Endothelial cell of umbilical vein (primary cell): ENCODE measurements at regions not wholly inside any gene's neighbourhood (a gene's known extent, or its start where the extent isn't known, plus 50 kb on each side); places are given as distances from the start of the nearest gene placed in this dataset.

Source experiments
- BruUV-seq: library from RNA; stranded (reverse); fragments of 400-500 nt; replicated peaks from 2 replicates; lab custom pipeline; 2021; lab: Mats Ljungman, UMichigan
- CTCF ChIA-PET: fragments of 300-600, 350-600 bp; sonication (Branson Sonifier 250); formaldehyde crosslinking; loops from one replicate; lab custom pipeline; 2021; ENCODE audit warnings: antibody characterized with exemption, inconsistent platforms; lab: Charles Lee
- POLR2A ChIA-PET: fragments of 300-600, 350-600 bp; sonication (Branson Sonifier 250); formaldehyde crosslinking; loops from one replicate; lab custom pipeline; 2021; ENCODE audit warnings: antibody characterized with exemption, inconsistent platforms; lab: Charles Lee
- DNase-seq: peaks from one replicate; pipeline ENCODE4 v3.0.0-alpha.2; 2011; ENCODE audit warnings: low read depth, low spot score
- FAIRE-seq: peaks from 2 replicates; lab custom pipeline; 2011; peaks lifted over from hg19 to GRCh38; lab: Jason Lieb, UNC
- H2AFZ ChIP-seq: 2 replicates; pipeline ENCODE4 v1.6.0; 2012; ENCODE audit warnings: low read depth, low read length, control low read depth, inconsistent platforms
- H3K27ac ChIP-seq: 2 replicates; pipeline ENCODE4 v1.5.1; 2011; ENCODE audit warnings: low read depth, mild to moderate bottlenecking, control low read depth, low read length, moderate library complexity; ENCODE audit not compliant: insufficient read depth
- H3K27me3 ChIP-seq, 2 experiments: 2 replicates each; pipeline versions ENCODE4 v1.6.0 to v1.6.1; 2011; ENCODE audit warnings: low read length in 2 of 2, mixed read lengths in 1 of 2; ENCODE audit not compliant: control insufficient read depth in 2 of 2, insufficient read depth in 2 of 2
- H3K36me3 ChIP-seq, 2 experiments: 2 replicates in 1 of 2; 3 replicates in 1 of 2; pipeline ENCODE4 v1.5.1; 2011; ENCODE audit warnings: low read length in 2 of 2, mild to moderate bottlenecking in 1 of 2, moderate library complexity in 1 of 2; ENCODE audit not compliant: control insufficient read depth in 2 of 2, insufficient read depth in 2 of 2; ENCODE audit errors: extremely low read depth in 1 of 2
- H3K4me1 ChIP-seq: 3 replicates; pipeline ENCODE4 v1.5.1; 2011; ENCODE audit warnings: mild to moderate bottlenecking, low read length; ENCODE audit not compliant: control insufficient read depth, insufficient read depth; ENCODE audit errors: extremely low read depth
- H3K4me2 ChIP-seq: 2 replicates; pipeline ENCODE4 v1.6.1; 2011; ENCODE audit warnings: low read length, control low read depth, mixed read lengths; ENCODE audit not compliant: insufficient read depth
- H3K4me3 ChIP-seq, 3 experiments: fragments of 200-600 bp in 1 of 3; sonication (generic), shearing (Covaris generic) in 1 of 3; replicated peaks in 1 of 3; 2 replicates each; pipeline ENCODE4 v1.5.1; 2011 to 2016; ENCODE audit warnings: control low read depth in 3 of 3, low read length in 3 of 3, mild to moderate bottlenecking in 2 of 3, inconsistent platforms in 1 of 3, low read depth in 1 of 3, moderate library complexity in 1 of 3; ENCODE audit not compliant: insufficient read depth in 1 of 3
- H3K79me2 ChIP-seq: 2 replicates; pipeline ENCODE4 v1.6.0; 2012; ENCODE audit warnings: low read length, inconsistent platforms; ENCODE audit not compliant: control insufficient read depth, insufficient read depth
- H3K9ac ChIP-seq: replicated peaks from 2 replicates; pipeline ENCODE3; 2011; ENCODE audit warnings: low read length, control low read depth; ENCODE audit not compliant: insufficient read depth; ENCODE audit errors: extremely low read depth
- H3K9me1 ChIP-seq: replicated peaks from 3 replicates; pipeline ENCODE4 v1.6.0; 2011; ENCODE audit warnings: mild to moderate bottlenecking, low read length; ENCODE audit not compliant: control insufficient read depth, insufficient read depth; ENCODE audit errors: extremely low read depth
- H3K9me3 ChIP-seq: replicated peaks from 2 replicates; pipeline ENCODE4 v1.5.1; 2012; ENCODE audit warnings: low read length, inconsistent platforms; ENCODE audit not compliant: control insufficient read depth, insufficient read depth
- H4K20me1 ChIP-seq: replicated peaks from 2 replicates; pipeline ENCODE3; 2011; ENCODE audit warnings: mild to moderate bottlenecking, low read length; ENCODE audit not compliant: control insufficient read depth, insufficient read depth; ENCODE audit errors: extremely low read depth
- JUN ChIP-seq: IDR thresholded peaks from 2 replicates; pipeline ENCODE4 v1.6.1; 2011; ENCODE audit warnings: borderline replicate concordance, low read depth; ENCODE audit not compliant: insufficient read length, insufficient read depth
- POLR2A ChIP-seq: IDR thresholded peaks from 2 replicates; pipeline ENCODE4 v1.6.1; 2012; ENCODE audit warnings: low read depth, mild to moderate bottlenecking, control low read depth, low read length
- dilution Hi-C: fragments of 300-500 bp; cut with MboI; formaldehyde crosslinking; loops from one replicate; pipeline ENCODE4 v1.15.0; 2019; ENCODE audit warnings: low sequenced_read_pairs; ENCODE audit not compliant: extremely low pct_ligation_motif_present
- intact Hi-C: fragments of 100-400 bp; cut with micrococcal nuclease; formaldehyde crosslinking; loops from one replicate; pipeline ENCODE4 v1.10.0; 2022

- POLR2A ChIA-PET: no interaction called here
- CTCF ChIA-PET: interaction anchor here (1.8 kb wide), 1 partner anchor 17 kb away, joined by 5 read pairs; no protein-coding TSS in a partner anchor
- no peak overlapping the region for H2AFZ ChIP-seq
- peak; percentile 82 for DNase-seq
- H4K20me1 ChIP-seq: no peaks in the 10 kb centered on the region
- H3K4me2 ChIP-seq: no peak overlapping the region
- BruUV-seq: no TSS peak
- H3K4me1 ChIP-seq: peaks cover 7% of the 10 kb centered on the region
- no peak overlapping the region for H3K27ac ChIP-seq
- dilution Hi-C loops: no loop called here
- no peak for TF ChIP-seq JUN
- TF ChIP-seq POLR2A: no peak
- H3K36me3 ChIP-seq: no peaks in the 10 kb centered on the region
- intact Hi-C loops: no loop called here
- no peak overlapping the region for H3K4me3 ChIP-seq
- no peak overlapping the region for H3K9ac ChIP-seq
- H3K9me3 ChIP-seq: no peaks in the 10 kb centered on the region
- H3K79me2 ChIP-seq: no peaks in the 10 kb centered on the region
- H3K27me3 ChIP-seq: no peaks in the 10 kb centered on the region
- no peaks in the 10 kb centered on the region for H3K9me1 ChIP-seq
- FAIRE-seq: peak; percentile 8
Measured at GRCh38 chr5:93677359-93677891, 64.0 kb downstream of the POU5F2 start.

- Histone ChIP-seq H3K4me3 (no peak overlapping the region), H3K4me2 (no peak overlapping the region), H3K36me3 (no peaks in the 10 kb centered on the region), H3K27ac (no peak overlapping the region), H4K20me1 (no peaks in the 10 kb centered on the region), H3K27me3 (no peaks in the 10 kb centered on the region), H3K4me1 (peaks cover 4% of the 10 kb centered on the region), H3K9me1 (no peaks in the 10 kb centered on the region), H3K9ac (no peak overlapping the region), H2AFZ (no peak overlapping the region), H3K79me2 (no peaks in the 10 kb centered on the region), H3K9me3 (no peaks in the 10 kb centered on the region)
- DNase-seq (no peak), FAIRE-seq (no peak)
- CTCF ChIA-PET: interaction anchor here (1.5 to 2.0 kb wide), 3 partner anchors 9 to 124 kb away, joined by 4 to 5 read pairs (median 5); no protein-coding TSS in a partner anchor
- intact Hi-C loops: no loop called here
- POLR2A ChIA-PET: no interaction called here
- TF ChIP-seq JUN: no peak
- no TSS peak for BruUV-seq
- dilution Hi-C loops: no loop called here
Measured at GRCh38 chr5:93676704-93677103, 64.7 kb downstream of the POU5F2 start.
